ENCODE measurements at regions not wholly inside any gene's neighbourhood (a gene's known extent, or its start where the extent isn't known, plus 50 kb on each side); places are given as distances from the start of the nearest gene placed in this dataset.

GRCh38 chr3:72371431-72371830 is 476.8 kb downstream of the SHQ1 start:
- Histone ChIP-seq H3K9ac (ENCODE audit: low read length) (no peak overlapping the region), H3K27ac (ENCODE audit: low read depth, low read length) (no peak overlapping the region), H3K27me3 (ENCODE audit: control insufficient read depth in 1 of 2, insufficient read depth in 2 of 2, low read length in 2 of 2) (no peaks in the 10 kb centered on the region), H3K9me3 (ENCODE audit: low read length) (no peaks in the 10 kb centered on the region), H3K36me3 (ENCODE audit: insufficient read depth, low read length) (no peaks in the 10 kb centered on the region), H3K4me1 (ENCODE audit: insufficient read depth, low read length) (no peaks in the 10 kb centered on the region), H3K4me3 (ENCODE audit: low read depth in 1 of 2, low read length in 2 of 2) (no peak overlapping the region)

DNA sequence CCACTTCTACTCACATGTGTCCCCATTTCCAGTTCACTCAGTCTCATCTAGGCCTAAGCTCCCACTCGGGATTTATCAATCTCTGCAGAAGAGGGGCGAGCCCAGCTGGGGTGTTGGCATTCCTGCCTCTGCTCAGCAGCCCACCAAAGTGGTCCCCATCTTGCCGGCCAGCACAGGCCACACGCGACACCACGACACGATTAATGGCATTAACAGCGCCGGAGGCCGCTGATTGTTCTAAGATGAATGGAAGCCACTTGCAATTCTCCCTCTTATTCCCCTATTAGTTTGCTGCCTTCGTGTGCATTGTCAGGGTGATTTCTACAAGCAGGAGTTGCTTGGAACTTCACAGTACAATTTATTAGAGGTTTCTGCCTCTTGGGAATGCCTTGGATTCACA is 477.3 kb downstream of the SHQ1 start:
- H3K4me1 ChIP-seq (ENCODE audit: insufficient read depth, low read length), result no peaks in the 10 kb centered on the region
- H3K9ac ChIP-seq (ENCODE audit: low read length), result no peak overlapping the region
- no peak overlapping the region for H3K27ac ChIP-seq (ENCODE audit: low read depth, low read length)
- no peaks in the 10 kb centered on the region for H3K36me3 ChIP-seq (ENCODE audit: insufficient read depth, low read length)
- H3K27me3 ChIP-seq (ENCODE audit: control insufficient read depth in 1 of 2, insufficient read depth in 2 of 2, low read length in 2 of 2), result no peaks in the 10 kb centered on the region
- H3K9me3 ChIP-seq (ENCODE audit: low read length), result no peaks in the 10 kb centered on the region
- H3K4me3 ChIP-seq (ENCODE audit: low read depth in 1 of 2, low read length in 2 of 2), result no peak overlapping the region

DNA sequence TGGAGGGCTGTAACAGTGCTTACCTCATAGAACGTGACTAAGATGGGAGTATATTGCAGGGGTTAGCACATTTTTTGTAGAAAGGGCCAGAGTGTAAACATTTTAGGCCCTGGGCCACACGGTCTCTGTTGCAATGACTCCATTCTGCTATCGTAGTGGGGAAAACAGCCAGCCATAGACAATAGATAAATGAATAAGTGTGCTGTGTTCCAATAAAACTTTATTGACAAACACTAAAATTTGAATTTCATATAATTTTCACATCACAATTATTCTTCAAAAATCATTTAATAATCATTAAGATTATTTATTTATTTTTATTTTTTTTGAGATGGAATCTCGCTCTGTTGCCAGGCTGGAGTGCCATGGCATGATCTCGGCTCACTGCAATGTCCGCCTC is 478.6 kb downstream of the SHQ1 start:
- Histone ChIP-seq H3K4me3 (ENCODE audit: low read depth in 1 of 2, low read length in 2 of 2) (no peak overlapping the region), H3K9me3 (ENCODE audit: low read length) (no peaks in the 10 kb centered on the region), H3K27me3 (ENCODE audit: control insufficient read depth in 1 of 2, insufficient read depth in 2 of 2, low read length in 2 of 2) (no peaks in the 10 kb centered on the region), H3K36me3 (ENCODE audit: insufficient read depth, low read length) (no peaks in the 10 kb centered on the region), H3K4me1 (ENCODE audit: insufficient read depth, low read length) (no peaks in the 10 kb centered on the region), H3K9ac (ENCODE audit: low read length) (no peak overlapping the region), H3K27ac (ENCODE audit: low read depth, low read length) (no peak overlapping the region)

- Histone ChIP-seq H3K4me1 (ENCODE audit: insufficient read depth, low read length) (no peaks in the 10 kb centered on the region), H3K36me3 (ENCODE audit: insufficient read depth, low read length) (no peaks in the 10 kb centered on the region), H3K4me3 (ENCODE audit: low read depth in 1 of 2, low read length in 2 of 2) (no peak overlapping the region), H3K27ac (ENCODE audit: low read depth, low read length) (no peak overlapping the region), H3K9me3 (ENCODE audit: low read length) (no peaks in the 10 kb centered on the region), H3K27me3 (ENCODE audit: control insufficient read depth in 1 of 2, insufficient read depth in 2 of 2, low read length in 2 of 2) (no peaks in the 10 kb centered on the region), H3K9ac (ENCODE audit: low read length) (no peak overlapping the region)
Measured at GRCh38 chr3:72368331-72368975, 479.8 kb downstream of the SHQ1 start.

- Histone ChIP-seq H3K4me3 (ENCODE audit: low read depth in 1 of 2, low read length in 2 of 2) (no peak overlapping the region), H3K9me3 (ENCODE audit: low read length) (no peaks in the 10 kb centered on the region), H3K9ac (ENCODE audit: low read length) (no peak overlapping the region), H3K36me3 (ENCODE audit: insufficient read depth, low read length) (no peaks in the 10 kb centered on the region), H3K27ac (ENCODE audit: low read depth, low read length) (no peak overlapping the region), H3K4me1 (ENCODE audit: insufficient read depth, low read length) (no peaks in the 10 kb centered on the region), H3K27me3 (ENCODE audit: control insufficient read depth in 1 of 2, insufficient read depth in 2 of 2, low read length in 2 of 2) (no peaks in the 10 kb centered on the region)
Measured at GRCh38 chr3:72361990-72362389, 486.3 kb downstream of the SHQ1 start.

- H3K36me3 ChIP-seq (ENCODE audit: insufficient read depth, low read length), result no peaks in the 10 kb centered on the region
Measured at GRCh38 chr3:72359743-72360142, 488.5 kb downstream of the SHQ1 start.

GRCh38 chr3:72355168-72355567 is 493.1 kb downstream of the SHQ1 start:
- H3K9me3 ChIP-seq (ENCODE audit: low read length), result no peaks in the 10 kb centered on the region
- no peak overlapping the region for H3K4me3 ChIP-seq (ENCODE audit: low read depth in 1 of 2, low read length in 2 of 2)
- no peak overlapping the region for H3K9ac ChIP-seq (ENCODE audit: low read length)
- H3K27me3 ChIP-seq (ENCODE audit: control insufficient read depth in 1 of 2, insufficient read depth in 2 of 2, low read length in 2 of 2), result no peaks in the 10 kb centered on the region
- no peaks in the 10 kb centered on the region for H3K4me1 ChIP-seq (ENCODE audit: insufficient read depth, low read length)
- H3K27ac ChIP-seq (ENCODE audit: low read depth, low read length), result no peak overlapping the region
- H3K36me3 ChIP-seq (ENCODE audit: insufficient read depth, low read length), result no peaks in the 10 kb centered on the region

More at GRCh38 chr3:72359743-72360142, 488.5 kb downstream of the SHQ1 start:
- H3K9me3 ChIP-seq (ENCODE audit: low read length), result no peaks in the 10 kb centered on the region
- H3K27ac ChIP-seq (ENCODE audit: low read depth, low read length), result no peak overlapping the region
- no peak overlapping the region for H3K9ac ChIP-seq (ENCODE audit: low read length)
- no peaks in the 10 kb centered on the region for H3K27me3 ChIP-seq (ENCODE audit: control insufficient read depth in 1 of 2, insufficient read depth in 2 of 2, low read length in 2 of 2)
- H3K4me3 ChIP-seq (ENCODE audit: low read depth in 1 of 2, low read length in 2 of 2), result no peak overlapping the region
- no peaks in the 10 kb centered on the region for H3K4me1 ChIP-seq (ENCODE audit: insufficient read depth, low read length)

GRCh38 chr3:72354486-72354885 is 493.8 kb downstream of the SHQ1 start:
- Histone ChIP-seq H3K4me1 (ENCODE audit: insufficient read depth, low read length) (no peaks in the 10 kb centered on the region), H3K27me3 (ENCODE audit: control insufficient read depth in 1 of 2, insufficient read depth in 2 of 2, low read length in 2 of 2) (no peaks in the 10 kb centered on the region), H3K4me3 (ENCODE audit: low read depth in 1 of 2, low read length in 2 of 2) (no peak overlapping the region), H3K9ac (ENCODE audit: low read length) (no peak overlapping the region), H3K27ac (ENCODE audit: low read depth, low read length) (no peak overlapping the region), H3K36me3 (ENCODE audit: insufficient read depth, low read length) (no peaks in the 10 kb centered on the region), H3K9me3 (ENCODE audit: low read length) (no peaks in the 10 kb centered on the region)

DNA sequence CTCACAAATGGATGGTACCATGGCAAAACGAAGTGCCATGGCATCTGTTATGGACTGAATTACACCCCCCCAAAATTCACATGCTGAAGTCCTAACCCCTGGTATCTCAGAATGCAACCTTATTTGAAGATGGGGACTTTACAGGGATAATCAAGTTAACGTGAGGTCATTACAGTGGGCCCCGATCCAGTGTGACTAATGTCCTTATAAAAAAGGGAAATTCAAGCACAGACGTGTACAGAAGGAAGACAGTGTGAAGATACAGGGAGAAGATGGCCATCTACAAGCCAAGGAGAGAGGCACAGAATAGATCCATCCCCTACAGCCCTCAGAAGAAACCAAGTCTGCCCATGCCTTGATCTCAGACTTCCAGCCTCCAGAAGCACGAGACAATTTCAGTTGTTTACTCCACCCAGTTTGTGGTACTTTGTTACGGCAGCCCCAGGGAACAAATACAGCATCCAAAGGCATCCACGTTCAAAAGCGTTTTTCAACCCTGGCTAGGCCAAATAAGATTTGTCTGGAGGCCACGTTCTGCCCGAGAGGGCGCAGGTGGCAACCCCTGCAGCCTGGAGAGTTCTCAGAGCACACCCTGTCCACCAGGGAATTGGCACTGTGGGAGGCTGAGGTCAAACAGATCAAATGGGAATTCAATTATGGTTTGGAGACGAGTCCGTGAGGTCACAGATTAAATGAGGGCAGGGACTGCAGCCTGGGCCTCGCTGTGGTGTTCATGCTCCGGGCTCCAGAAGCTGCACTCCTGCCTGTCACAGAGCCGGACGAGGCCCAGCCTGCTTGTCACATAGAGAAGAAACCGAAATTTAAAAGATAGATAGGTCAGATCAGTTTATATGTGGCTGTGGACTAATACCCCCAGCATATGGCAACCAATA is 494.8 kb downstream of the SHQ1 start:
- no peak overlapping the region for H3K27ac ChIP-seq (ENCODE audit: low read depth, low read length)
- H3K4me1 ChIP-seq (ENCODE audit: insufficient read depth, low read length), result no peaks in the 10 kb centered on the region
- H3K4me3 ChIP-seq (ENCODE audit: low read depth in 1 of 2, low read length in 2 of 2), result no peak overlapping the region
- no peaks in the 10 kb centered on the region for H3K27me3 ChIP-seq (ENCODE audit: control insufficient read depth in 1 of 2, insufficient read depth in 2 of 2, low read length in 2 of 2)
- H3K36me3 ChIP-seq (ENCODE audit: insufficient read depth, low read length), result no peaks in the 10 kb centered on the region
- H3K9ac ChIP-seq (ENCODE audit: low read length), result no peak overlapping the region
- H3K9me3 ChIP-seq (ENCODE audit: low read length), result no peaks in the 10 kb centered on the region

DNA sequence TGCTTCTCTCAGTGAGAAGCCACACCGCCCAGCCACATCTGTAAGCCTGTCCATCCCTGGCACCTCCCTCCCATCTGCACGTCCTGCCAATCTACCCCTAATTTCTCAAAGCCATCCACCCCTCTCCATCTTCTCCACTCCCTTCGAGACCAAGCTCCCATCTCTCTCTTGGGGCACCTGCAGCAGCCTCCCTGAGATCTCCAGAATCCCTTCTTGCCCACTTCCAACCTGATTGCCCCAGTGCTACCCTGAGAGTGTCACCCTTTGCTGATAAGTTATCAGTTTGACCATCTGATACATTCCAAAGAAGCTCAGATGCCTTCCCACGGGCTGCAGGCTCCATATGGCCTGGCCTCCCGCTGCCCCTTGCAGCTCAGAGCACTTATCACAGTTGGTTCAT is 496.1 kb downstream of the SHQ1 start:
- no peak overlapping the region for H3K27ac ChIP-seq (ENCODE audit: low read depth, low read length)
- no peak overlapping the region for H3K9ac ChIP-seq (ENCODE audit: low read length)
- no peaks in the 10 kb centered on the region for H3K27me3 ChIP-seq (ENCODE audit: control insufficient read depth in 1 of 2, insufficient read depth in 2 of 2, low read length in 2 of 2)
- H3K9me3 ChIP-seq (ENCODE audit: low read length), result no peaks in the 10 kb centered on the region
- H3K4me1 ChIP-seq (ENCODE audit: insufficient read depth, low read length), result peaks cover 6% of the 10 kb centered on the region
- H3K36me3 ChIP-seq (ENCODE audit: insufficient read depth, low read length), result no peaks in the 10 kb centered on the region
- H3K4me3 ChIP-seq (ENCODE audit: low read depth in 1 of 2, low read length in 2 of 2), result no peak overlapping the region

DNA sequence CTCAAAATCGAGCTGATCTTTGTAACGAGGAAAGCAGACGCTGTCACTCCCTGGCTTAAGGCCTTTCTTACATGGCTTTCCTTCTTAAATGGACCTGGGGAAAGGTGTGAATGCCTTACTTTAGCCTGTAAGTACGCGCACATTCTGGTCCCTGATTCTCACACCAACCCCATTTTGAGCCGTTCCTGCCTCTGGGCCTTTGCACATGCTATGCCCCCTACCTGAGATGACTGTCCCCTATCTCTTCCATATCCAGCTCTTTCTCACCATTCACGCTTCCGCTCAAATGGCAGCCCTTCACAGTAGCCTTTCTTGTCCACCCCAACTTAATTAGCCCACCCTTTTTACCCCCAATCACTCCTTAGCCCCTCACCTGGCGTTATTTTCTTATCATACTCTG is 496.7 kb downstream of the SHQ1 start:
- Histone ChIP-seq H3K4me1 (ENCODE audit: insufficient read depth, low read length) (peaks cover 10% of the 10 kb centered on the region), H3K27me3 (ENCODE audit: control insufficient read depth in 1 of 2, insufficient read depth in 2 of 2, low read length in 2 of 2) (no peaks in the 10 kb centered on the region), H3K36me3 (ENCODE audit: insufficient read depth, low read length) (no peaks in the 10 kb centered on the region), H3K9me3 (ENCODE audit: low read length) (no peaks in the 10 kb centered on the region), H3K9ac (ENCODE audit: low read length) (no peak overlapping the region), H3K27ac (ENCODE audit: low read depth, low read length) (no peak overlapping the region), H3K4me3 (ENCODE audit: low read depth in 1 of 2, low read length in 2 of 2) (no peak overlapping the region)

Data from muscle layer of colon (tissue), 2 donors.